K562 (cell line): ENCODE measurements at regions not wholly inside any gene's neighbourhood (a gene's known extent, or its start where the extent isn't known, plus 50 kb on each side); places are given as distances from the start of the nearest gene placed in this dataset.

Experiments
- ATAC-seq: fragments of 200-7000 bp; cut with Tn5 transposase; 3 replicates; pipeline ENCODE4 v1.9.1; 2020; ENCODE audit warnings: moderate library complexity
- BruUV-seq: library from RNA; stranded (reverse); fragments of 400-500 nt; replicated peaks from 2 replicates; lab custom pipeline; 2021; lab: Mats Ljungman, UMichigan
- CTCF ChIA-PET: fragments of 300-600 bp; formaldehyde crosslinking; extraction: SDS; loops from one replicate; lab custom pipeline; 2021; ENCODE audit warnings: low intra/inter-chr PET ratio; lab: Yijun Ruan, JAX
- POLR2A ChIA-PET: fragments of 300-600, 350-650 bp; sonication (Branson Sonifier 250); formaldehyde crosslinking; extraction: SDS; loops from one replicate; lab custom pipeline; 2021; ENCODE audit warnings: antibody characterized with exemption, inconsistent platforms; lab: Yijun Ruan, JAX
- DNase-seq, 4 experiments: peaks; one replicate each; pipeline versions ENCODE4 v3.0.0 to v3.0.0-alpha.2; 2011 to 2018; ENCODE audit warnings: low spot score in 3 of 4, mixed read lengths in 3 of 4; ENCODE audit errors: extremely low read depth in 1 of 4
- FAIRE-seq: peaks from 2 replicates; lab custom pipeline; 2011; peaks lifted over from hg19 to GRCh38; lab: Jason Lieb, UNC
- H2AFZ ChIP-seq: 2 replicates; pipeline ENCODE4 v1.6.0; 2011; ENCODE audit warnings: low read depth, low read length, control low read depth, inconsistent platforms
- H3K27ac ChIP-seq: fragments of 200-600 bp; 3 replicates; pipeline ENCODE4 v1.8.0; 2011; ENCODE audit warnings: low read depth, mild to moderate bottlenecking, control low read depth, inconsistent platforms, low read length, moderate library complexity, mixed read lengths; ENCODE audit errors: extremely low read depth
- H3K27me3 ChIP-seq, 2 experiments: fragments of 300-600 bp in 1 of 2; 2 replicates in 1 of 2; 3 replicates in 1 of 2; pipeline versions ENCODE4 v1.6.0 to v1.8.0; 2011; ENCODE audit warnings: inconsistent platforms in 2 of 2, low read length in 2 of 2, mild to moderate bottlenecking in 1 of 2, mixed read lengths in 1 of 2, moderate library complexity in 1 of 2; ENCODE audit not compliant: control insufficient read depth in 2 of 2, insufficient read depth in 2 of 2
- H3K36me3 ChIP-seq: fragments of 300-600 bp; 3 replicates; pipeline ENCODE4 v1.8.0; 2011; ENCODE audit warnings: mild to moderate bottlenecking, low read length, inconsistent platforms; ENCODE audit not compliant: control insufficient read depth, insufficient read depth
- H3K4me1 ChIP-seq, 2 experiments: fragments of 200-600 bp in 1 of 2; replicated peaks in 1 of 2; 2 replicates in 1 of 2; 3 replicates in 1 of 2; pipeline versions ENCODE4 v1.5.1 to v1.8.0; 2011; ENCODE audit warnings: inconsistent platforms in 2 of 2, low read length in 2 of 2, mild to moderate bottlenecking in 1 of 2, mixed read lengths in 1 of 2, moderate library complexity in 1 of 2; ENCODE audit not compliant: control insufficient read depth in 2 of 2, insufficient read depth in 2 of 2
- H3K4me2 ChIP-seq: 2 replicates; pipeline ENCODE4 v1.6.1; 2011; ENCODE audit warnings: low read length, control low read depth, inconsistent platforms, mixed read lengths; ENCODE audit not compliant: insufficient read depth
- H3K4me3 ChIP-seq: fragments of 200-600 bp; sonication (generic), shearing (Covaris generic); 2 replicates; pipeline ENCODE4 v1.5.1; 2016; ENCODE audit warnings: control low read depth, inconsistent platforms
- H3K79me2 ChIP-seq: fragments of 200-600 bp; 3 replicates; pipeline ENCODE4 v1.8.0; 2011; ENCODE audit warnings: low read length, inconsistent platforms; ENCODE audit not compliant: control insufficient read depth, insufficient read depth
- H3K9ac ChIP-seq, 2 experiments: 2 replicates each; pipeline versions ENCODE4 v1.6.0 to v1.6.1; 2011; ENCODE audit warnings: low read depth in 2 of 2, low read length in 2 of 2, control low read depth in 1 of 2, inconsistent platforms in 1 of 2, mild to moderate bottlenecking in 1 of 2, mixed read lengths in 1 of 2; ENCODE audit not compliant: insufficient read depth in 1 of 2
- H3K9me1 ChIP-seq: one replicate; pipeline ENCODE4 v1.6.0; 2011; ENCODE audit warnings: inconsistent platforms, mild to moderate bottlenecking, low read length, moderate library complexity; ENCODE audit not compliant: control insufficient read depth, insufficient read depth
- H3K9me3 ChIP-seq: replicated peaks from 2 replicates; pipeline ENCODE4 v1.5.1; 2011; ENCODE audit warnings: low read depth, low read length, inconsistent platforms; ENCODE audit not compliant: control insufficient read depth, insufficient read depth
- H4K20me1 ChIP-seq: replicated peaks from 2 replicates; pipeline ENCODE4 v1.6.1; 2011; ENCODE audit warnings: low read length, inconsistent platforms, mixed read lengths; ENCODE audit not compliant: control insufficient read depth, insufficient read depth
- CBX1 ChIP-seq: sonication (generic); IDR thresholded peaks from 2 replicates; pipeline ENCODE4 v1.6.1; 2016; ENCODE audit warnings: antibody characterized with exemption, low read depth, mild to moderate bottlenecking
- ELF1 ChIP-seq: fragments of 200-800 bp; sonication (Bioruptor generic); IDR thresholded peaks from 2 replicates; pipeline ENCODE4 v1.6.1; 2016; ENCODE audit warnings: missing genetic modification characterization, missing compliant biosample characterization
- ETV1 ChIP-seq: fragments of 450-650 bp; conservative IDR thresholded peaks from 2 replicates; pipeline ENCODE4 v1.6.1; 2016; ENCODE audit warnings: missing genetic modification characterization, control low read depth, low read depth, missing compliant biosample characterization
- PHB ChIP-seq: fragments of 250-450 bp; sonication (Bioruptor Pico); IDR thresholded peaks from 2 replicates; pipeline ENCODE4 v1.5.0; 2021
- WGBS: fragments of 100-300 bp; shearing (Covaris generic); methylation state at CpG from one replicate; pipeline ENCODE4 v1.1.6; 2016; ENCODE audit warnings: low coverage, mixed read lengths; ENCODE audit not compliant: insufficient coverage; ENCODE audit errors: missing lambda C conversion rate; 5-methylcytosine and 5-hydroxymethylcytosine counted together
- in situ Hi-C: fragments of 300-500 bp; cut with MboI; formaldehyde crosslinking; loops from 4 replicates; pipeline ENCODE4 v1.15.0; 2018; ENCODE audit warnings: inconsistent platforms, mixed read lengths
- intact Hi-C: fragments of 100-400 bp; cut with micrococcal nuclease; formaldehyde crosslinking; loops from 2 replicates; pipeline ENCODE4 v1.14.2; 2022
- TF ChIP-seq, protein P1 (sequence below): fragments of 150-350 bp; conservative IDR thresholded peaks from 2 replicates; pipeline ENCODE4 v1.6.1; 2014; ENCODE audit warnings: low read length

DNA sequence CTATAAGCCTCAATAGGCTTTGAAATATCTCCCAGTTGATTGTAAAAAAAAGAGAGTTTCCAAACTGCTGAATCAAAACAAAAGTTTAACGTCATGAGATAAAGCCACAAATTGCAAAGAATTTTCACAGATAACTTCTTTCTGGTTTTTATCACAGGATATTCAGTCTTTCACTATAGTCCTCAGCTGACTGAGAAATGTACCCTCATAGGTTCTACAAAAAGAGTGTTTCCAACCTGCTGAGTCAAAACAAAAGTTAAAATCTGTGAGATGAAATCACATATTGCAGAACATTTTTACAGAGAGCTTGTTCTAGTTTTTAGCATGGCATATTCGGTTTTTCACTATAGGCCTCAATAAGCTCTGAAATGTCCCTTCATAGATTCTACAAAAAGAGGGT is 559.2 kb downstream of the KCNJ18 start:
- WGBS, result 8% methylated on average over 2 of the region's 2 CpGs
- no peaks in the 10 kb centered on the region for H4K20me1 ChIP-seq
- no peaks in the 10 kb centered on the region; the same call in 1 of the 2 replicates for H3K9me3 ChIP-seq
- in situ Hi-C loops, result no loop called here
- H3K4me2 ChIP-seq, result no peak overlapping the region
- no peaks in the 10 kb centered on the region for H3K9me1 ChIP-seq
- H3K27ac ChIP-seq, result no peak overlapping the region
- no peak overlapping the region for H3K9ac ChIP-seq
- ChIA-PET POLR2A (interaction anchor here (1.6 kb wide), 1 partner anchor 9 kb away, joined by 3 read pairs; no protein-coding TSS in a partner anchor), CTCF (no interaction called here)
- no peak overlapping the region for H3K4me3 ChIP-seq
- no peak for ATAC-seq
- no peak for DNase-seq
- H2AFZ ChIP-seq, result no peak overlapping the region
- FAIRE-seq, result no peak
- H3K79me2 ChIP-seq, result no peaks in the 10 kb centered on the region
- TF ChIP-seq, protein P1, sequence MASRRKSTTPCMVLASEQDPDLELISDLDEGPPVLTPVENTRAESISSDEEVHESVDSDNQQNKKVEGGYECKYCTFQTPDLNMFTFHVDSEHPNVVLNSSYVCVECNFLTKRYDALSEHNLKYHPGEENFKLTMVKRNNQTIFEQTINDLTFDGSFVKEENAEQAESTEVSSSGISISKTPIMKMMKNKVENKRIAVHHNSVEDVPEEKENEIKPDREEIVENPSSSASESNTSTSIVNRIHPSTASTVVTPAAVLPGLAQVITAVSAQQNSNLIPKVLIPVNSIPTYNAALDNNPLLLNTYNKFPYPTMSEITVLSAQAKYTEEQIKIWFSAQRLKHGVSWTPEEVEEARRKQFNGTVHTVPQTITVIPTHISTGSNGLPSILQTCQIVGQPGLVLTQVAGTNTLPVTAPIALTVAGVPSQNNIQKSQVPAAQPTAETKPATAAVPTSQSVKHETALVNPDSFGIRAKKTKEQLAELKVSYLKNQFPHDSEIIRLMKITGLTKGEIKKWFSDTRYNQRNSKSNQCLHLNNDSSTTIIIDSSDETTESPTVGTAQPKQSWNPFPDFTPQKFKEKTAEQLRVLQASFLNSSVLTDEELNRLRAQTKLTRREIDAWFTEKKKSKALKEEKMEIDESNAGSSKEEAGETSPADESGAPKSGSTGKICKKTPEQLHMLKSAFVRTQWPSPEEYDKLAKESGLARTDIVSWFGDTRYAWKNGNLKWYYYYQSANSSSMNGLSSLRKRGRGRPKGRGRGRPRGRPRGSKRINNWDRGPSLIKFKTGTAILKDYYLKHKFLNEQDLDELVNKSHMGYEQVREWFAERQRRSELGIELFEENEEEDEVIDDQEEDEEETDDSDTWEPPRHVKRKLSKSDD, result no peak
- TF ChIP-seq PHB (CRISPR knock-in tag), result no peak
- TF ChIP-seq CBX1, result no peak
- no peak for TF ChIP-seq ELF1 (tag)
- no peak for TF ChIP-seq ETV1 (tag)
- H3K4me1 ChIP-seq, result no peaks in the 10 kb centered on the region
- intact Hi-C loops, result no loop called here
- no TSS peak for BruUV-seq
- H3K27me3 ChIP-seq, result no peaks in the 10 kb centered on the region
- H3K36me3 ChIP-seq, result no peaks in the 10 kb centered on the region
